ENCODE measurements at regions not wholly inside any gene's neighbourhood (a gene's known extent, or its start where the extent isn't known, plus 50 kb on each side); places are given as distances from the start of the nearest gene placed in this dataset.

GRCh38 chr12:90819709-90820108, 135.3 kb downstream of the CCER1 start:
- ChIA-PET POLR2A (no interaction called here), CTCF (interaction anchor here (1.2 kb wide), 1 partner anchor 13 kb away, joined by 3 read pairs; no protein-coding TSS in a partner anchor)
- Histone ChIP-seq H2AFZ (ENCODE audit: low read depth, low read length) (no peak overlapping the region), H3K4me3 (replicated peaks in 1 of 3; ENCODE audit: insufficient read depth in 1 of 3, low read depth in 1 of 3, low read length in 3 of 3) (no peak overlapping the region), H3K9me1 (replicated peaks; ENCODE audit: control insufficient read depth, extremely low read depth, insufficient read depth, low read length) (no peaks in the 10 kb centered on the region), H3K27ac (ENCODE audit: insufficient read depth, low read depth, low read length) (no peak overlapping the region), H3K4me2 (ENCODE audit: insufficient read depth, low read length) (no peak overlapping the region), H3K79me2 (ENCODE audit: control insufficient read depth, insufficient read depth, low read length) (no peaks in the 10 kb centered on the region), H3K4me1 (ENCODE audit: control insufficient read depth, extremely low read depth, insufficient read depth, low read length) (peaks cover 9% of the 10 kb centered on the region), H4K20me1 (replicated peaks; ENCODE audit: control insufficient read depth, extremely low read depth, insufficient read depth, low read length) (no peaks in the 10 kb centered on the region), H3K36me3 (ENCODE audit: control insufficient read depth in 2 of 2, extremely low read depth in 1 of 2, insufficient read depth in 2 of 2, low read length in 2 of 2) (no peaks in the 10 kb centered on the region), H3K9me3 (replicated peaks; ENCODE audit: control insufficient read depth, insufficient read depth, low read length) (no peaks in the 10 kb centered on the region), H3K27me3 (ENCODE audit: control insufficient read depth in 2 of 2, insufficient read depth in 2 of 2, low read length in 2 of 2) (no peaks in the 10 kb centered on the region), H3K9ac (replicated peaks; ENCODE audit: extremely low read depth, insufficient read depth, low read length) (no peak overlapping the region)
- BruUV-seq (replicated peaks): no TSS peak
- DNase-seq (ENCODE audit: low read depth, low spot score): no peak
- intact Hi-C loops (cut with micrococcal nuclease): loop anchor here (5.0 kb wide), 1 partner anchor 47 kb away; no protein-coding TSS in a partner anchor
- TF ChIP-seq GATA2 (IDR thresholded peaks at IDR 0.05; ENCODE audit: insufficient read depth, insufficient read length, low read depth, low read length): no peak
- TF ChIP-seq EZH2 (IDR thresholded peaks at IDR 0.05; ENCODE audit: borderline replicate concordance, low read depth, low read length, severe bottlenecking): no peak
- no peak for TF ChIP-seq FOS (IDR thresholded peaks at IDR 0.05; ENCODE audit: borderline replicate concordance, insufficient read depth, low read length)
- TF ChIP-seq MAX (IDR thresholded peaks at IDR 0.05; ENCODE audit: insufficient read depth, insufficient read length): no peak
- TF ChIP-seq JUN (IDR thresholded peaks at IDR 0.05; ENCODE audit: borderline replicate concordance, insufficient read depth, insufficient read length, low read depth): no peak
- TF ChIP-seq CTCF (IDR thresholded peaks at IDR 0.05; ENCODE audit: extremely low read depth in 1 of 2, insufficient read depth in 1 of 2, low read depth in 1 of 2, low read length in 2 of 2): no peak
- no peak for TF ChIP-seq POLR2AphosphoS5 (IDR thresholded peaks at IDR 0.05; ENCODE audit: insufficient read depth, low read depth, low read length)
- TF ChIP-seq POLR2A (IDR thresholded peaks at IDR 0.05; ENCODE audit: low read depth, low read length): no peak
- no peak for TF ChIP-seq MYC (IDR thresholded peaks at IDR 0.05; ENCODE audit: low read depth, low read length)
- FAIRE-seq: no peak
- dilution Hi-C loops (cut with MboI; ENCODE audit: extremely low pct_ligation_motif_present, low sequenced_read_pairs): no loop called here
